ENCODE measurements at regions not wholly inside any gene's neighbourhood (a gene's known extent, or its start where the extent isn't known, plus 50 kb on each side); places are given as distances from the start of the nearest gene placed in this dataset.

- peaks cover 15% of the 10 kb centered on the region for H3K9me3 ChIP-seq
- ChIA-PET CTCF (interaction anchor here (0.6 kb wide), 1 partner anchor 1385 kb away, joined by 3 read pairs; no protein-coding TSS in a partner anchor), POLR2A (no interaction called here)
- H3K9me3 Mint-ChIP-seq (ENCODE audit: unreplicated experiment), result peaks cover 17% of the 10 kb centered on the region
- H3K27me3 ChIP-seq (replicated peaks; ENCODE audit: control insufficient read depth, insufficient read depth, low read length), result no peaks in the 10 kb centered on the region
- no peak overlapping the region for H3K4me3 ChIP-seq (ENCODE audit: low read depth, low read length)
- no TSS peak for BruUV-seq (replicated peaks)
- no peak overlapping the region for H3K27ac Mint-ChIP-seq (ENCODE audit: unreplicated experiment)
- intact Hi-C loops (cut with micrococcal nuclease; ENCODE audit: unreplicated experiment), result no loop called here
- H3K4me3 Mint-ChIP-seq (ENCODE audit: unreplicated experiment), result no peak overlapping the region
- TF ChIP-seq, protein P1, sequence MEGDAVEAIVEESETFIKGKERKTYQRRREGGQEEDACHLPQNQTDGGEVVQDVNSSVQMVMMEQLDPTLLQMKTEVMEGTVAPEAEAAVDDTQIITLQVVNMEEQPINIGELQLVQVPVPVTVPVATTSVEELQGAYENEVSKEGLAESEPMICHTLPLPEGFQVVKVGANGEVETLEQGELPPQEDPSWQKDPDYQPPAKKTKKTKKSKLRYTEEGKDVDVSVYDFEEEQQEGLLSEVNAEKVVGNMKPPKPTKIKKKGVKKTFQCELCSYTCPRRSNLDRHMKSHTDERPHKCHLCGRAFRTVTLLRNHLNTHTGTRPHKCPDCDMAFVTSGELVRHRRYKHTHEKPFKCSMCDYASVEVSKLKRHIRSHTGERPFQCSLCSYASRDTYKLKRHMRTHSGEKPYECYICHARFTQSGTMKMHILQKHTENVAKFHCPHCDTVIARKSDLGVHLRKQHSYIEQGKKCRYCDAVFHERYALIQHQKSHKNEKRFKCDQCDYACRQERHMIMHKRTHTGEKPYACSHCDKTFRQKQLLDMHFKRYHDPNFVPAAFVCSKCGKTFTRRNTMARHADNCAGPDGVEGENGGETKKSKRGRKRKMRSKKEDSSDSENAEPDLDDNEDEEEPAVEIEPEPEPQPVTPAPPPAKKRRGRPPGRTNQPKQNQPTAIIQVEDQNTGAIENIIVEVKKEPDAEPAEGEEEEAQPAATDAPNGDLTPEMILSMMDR (IDR thresholded peaks at IDR 0.05; ENCODE audit: insufficient read depth in 1 of 2, low read depth in 1 of 2, low read length in 1 of 2, severe bottlenecking in 1 of 2, unreplicated experiment in 1 of 2), result no peak
- no peaks in the 10 kb centered on the region for H3K27me3 Mint-ChIP-seq (ENCODE audit: insufficient read depth, unreplicated experiment)
- peaks cover 6% of the 10 kb centered on the region for H3K4me1 Mint-ChIP-seq (ENCODE audit: low read depth, unreplicated experiment)
- no peaks in the 10 kb centered on the region for H3K36me3 ChIP-seq (ENCODE audit: control insufficient read depth, insufficient read depth, low read length)
- DNase-seq, result no peak
- H3K4me1 ChIP-seq, result 0 out of 2 replicates have a peak, but pooled peaks cover 2% of the 10 kb centered on the region
- H3K36me3 Mint-ChIP-seq (ENCODE audit: insufficient read depth, unreplicated experiment), result no peaks in the 10 kb centered on the region
Measured at GRCh38 chr10:53075469-53075868, 302.9 kb upstream of the MBL2 start.

GRCh38 chr10:53072144-53072543, 299.6 kb upstream of the MBL2 start:
- TF ChIP-seq, protein P1 (IDR thresholded peaks at IDR 0.05; ENCODE audit: insufficient read depth in 1 of 2, low read depth in 1 of 2, low read length in 1 of 2, severe bottlenecking in 1 of 2, unreplicated experiment in 1 of 2), result no peak
- H3K9me3 Mint-ChIP-seq (ENCODE audit: unreplicated experiment), result peaks cover 17% of the 10 kb centered on the region
- H3K4me1 Mint-ChIP-seq (ENCODE audit: low read depth, unreplicated experiment), result peaks cover 6% of the 10 kb centered on the region
- ChIA-PET POLR2A (interaction anchor here (0.6 kb wide), 1 partner anchor 19 kb away, joined by 3 read pairs; no protein-coding TSS in a partner anchor), CTCF (no interaction called here)
- H3K4me3 Mint-ChIP-seq (ENCODE audit: unreplicated experiment), result no peak overlapping the region
- Histone ChIP-seq H3K4me1 (0 out of 2 replicates have a peak, but pooled peaks cover 7% of the 10 kb centered on the region), H3K36me3 (ENCODE audit: control insufficient read depth, insufficient read depth, low read length) (no peaks in the 10 kb centered on the region), H3K27me3 (replicated peaks; ENCODE audit: control insufficient read depth, insufficient read depth, low read length) (no peaks in the 10 kb centered on the region), H3K4me3 (ENCODE audit: low read depth, low read length) (no peak overlapping the region), H3K9me3 (peaks cover 15% of the 10 kb centered on the region)
- intact Hi-C loops (cut with micrococcal nuclease; ENCODE audit: unreplicated experiment), result no loop called here
- no peaks in the 10 kb centered on the region for H3K36me3 Mint-ChIP-seq (ENCODE audit: insufficient read depth, unreplicated experiment)
- DNase-seq, result no peak
- no peak overlapping the region for H3K27ac Mint-ChIP-seq (ENCODE audit: unreplicated experiment)
- no TSS peak for BruUV-seq (replicated peaks)
- no peaks in the 10 kb centered on the region for H3K27me3 Mint-ChIP-seq (ENCODE audit: insufficient read depth, unreplicated experiment)

GRCh38 chr10:53071505-53072125, 299.0 kb upstream of the MBL2 start:
- DNase-seq, result no peak
- CTCF ChIA-PET, result no interaction called here
- TF ChIP-seq, protein P1 (IDR thresholded peaks at IDR 0.05; ENCODE audit: insufficient read depth in 1 of 2, low read depth in 1 of 2, low read length in 1 of 2, severe bottlenecking in 1 of 2, unreplicated experiment in 1 of 2), result no peak
- H3K36me3 ChIP-seq (ENCODE audit: control insufficient read depth, insufficient read depth, low read length), result no peaks in the 10 kb centered on the region
- Mint-ChIP-seq H3K9me3 (ENCODE audit: unreplicated experiment) (peaks cover 15% of the 10 kb centered on the region), H3K27ac (ENCODE audit: unreplicated experiment) (no peak overlapping the region), H3K4me3 (ENCODE audit: unreplicated experiment) (no peak overlapping the region), H3K36me3 (ENCODE audit: insufficient read depth, unreplicated experiment) (no peaks in the 10 kb centered on the region), H3K4me1 (ENCODE audit: low read depth, unreplicated experiment) (peaks cover 6% of the 10 kb centered on the region), H3K27me3 (ENCODE audit: insufficient read depth, unreplicated experiment) (no peaks in the 10 kb centered on the region)
- no peak overlapping the region for H3K4me3 ChIP-seq (ENCODE audit: low read depth, low read length)
- peaks cover 14% of the 10 kb centered on the region for H3K9me3 ChIP-seq
- H3K27me3 ChIP-seq (replicated peaks; ENCODE audit: control insufficient read depth, insufficient read depth, low read length), result no peaks in the 10 kb centered on the region
- POLR2A ChIA-PET, result interaction anchor here (0.6 kb wide), 1 partner anchor 20 kb away, joined by 3 read pairs; no protein-coding TSS in a partner anchor
- intact Hi-C loops (cut with micrococcal nuclease; ENCODE audit: unreplicated experiment), result no loop called here
- no TSS peak for BruUV-seq (replicated peaks)
- 0 out of 2 replicates have a peak, but pooled peaks cover 7% of the 10 kb centered on the region for H3K4me1 ChIP-seq
